Activated T-helper 2 cell treated with anti-CD3 and anti-CD28 coated beads, Interferon-gamma antibody, Interleukin-2, Interleukin-4, amounts not matched to agents 10 μg/mL and 5 μg/mL and 100 μg/mL, durations not matched to agents 14 hours and 24 hours and 36 hours (primary cell): ENCODE measurements at regions not wholly inside any gene's neighbourhood (a gene's known extent, or its start where the extent isn't known, plus 50 kb on each side); places are given as distances from the start of the nearest gene placed in this dataset.

ENCODE experiments used
- DNase-seq: peaks from one replicate; pipeline ENCODE4 v3.0.0; 2021; ENCODE audit warnings: low spot score
- H3K27ac Mint-ChIP-seq: one replicate; pipeline ENCODE4 v1.8.0; 2021; ENCODE audit warnings: mixed read lengths
- H3K27me3 Mint-ChIP-seq: one replicate; pipeline ENCODE4 v1.8.0; 2021; ENCODE audit warnings: low read depth, mixed read lengths
- H3K36me3 Mint-ChIP-seq: one replicate; pipeline ENCODE4 v1.8.0; 2021; ENCODE audit warnings: low read depth, mixed read lengths
- H3K4me1 Mint-ChIP-seq: one replicate; pipeline ENCODE4 v1.8.0; 2021; ENCODE audit warnings: low read depth, mixed read lengths
- H3K4me3 Mint-ChIP-seq: one replicate; pipeline ENCODE4 v1.8.0; 2021; ENCODE audit warnings: low read depth, mild to moderate bottlenecking, moderate library complexity, mixed read lengths
- H3K9me3 Mint-ChIP-seq: one replicate; pipeline ENCODE4 v1.8.0; 2021; ENCODE audit warnings: mixed read lengths
- intact Hi-C: fragments of 100-400 bp; cut with micrococcal nuclease; formaldehyde crosslinking; loops from one replicate; pipeline ENCODE4 v1.15.1; 2023

DNA sequence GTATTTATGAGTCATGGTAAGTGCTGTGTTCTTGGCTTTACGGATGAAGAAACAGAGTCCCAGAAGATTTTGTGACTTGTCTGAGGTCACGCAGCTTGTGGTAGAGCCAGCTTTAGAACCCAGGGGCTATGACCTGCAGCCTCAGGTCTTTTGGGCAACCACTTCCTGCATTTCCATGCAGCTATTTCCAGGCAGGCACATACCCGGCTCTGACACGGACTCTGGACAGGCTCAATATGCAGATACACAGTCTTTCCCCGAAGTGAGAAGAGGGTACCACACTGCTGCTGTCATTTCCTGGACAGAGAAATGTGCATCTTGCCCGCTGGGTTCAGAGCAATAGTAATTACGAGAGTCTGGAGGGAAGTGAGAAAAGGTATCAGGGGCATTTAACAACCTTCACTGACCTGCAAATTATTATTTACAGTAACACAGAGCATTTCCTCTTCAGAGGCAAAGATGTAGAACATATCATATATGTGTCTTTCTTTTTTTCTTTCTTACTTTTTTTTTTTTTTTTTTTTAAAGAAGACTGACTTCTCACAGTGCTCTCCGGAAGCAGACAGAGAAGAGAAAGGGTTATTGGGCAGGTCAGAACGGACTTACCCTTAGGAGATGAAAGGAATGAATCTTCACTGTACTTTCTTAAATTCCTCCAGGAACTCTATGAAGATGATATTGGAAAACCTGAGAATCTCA is 185.1 kb downstream of the CLIC5 start:
- Mint-ChIP-seq H3K4me3 (peak overlapping the region; percentile 79), H3K9me3 (peaks cover 12% of the 10 kb centered on the region), H3K4me1 (peaks cover 61% of the 10 kb centered on the region), H3K27ac (peak overlapping the region; percentile 94), H3K27me3 (no peaks in the 10 kb centered on the region), H3K36me3 (peaks cover 27% of the 10 kb centered on the region)
- intact Hi-C loops, result loop anchor here (1.0 to 10.0 kb wide), 11 partner anchors 8 to 406 kb away; partner anchors contain the start of gene CLIC5
- DNase-seq, result peak; percentile 48

DNA sequence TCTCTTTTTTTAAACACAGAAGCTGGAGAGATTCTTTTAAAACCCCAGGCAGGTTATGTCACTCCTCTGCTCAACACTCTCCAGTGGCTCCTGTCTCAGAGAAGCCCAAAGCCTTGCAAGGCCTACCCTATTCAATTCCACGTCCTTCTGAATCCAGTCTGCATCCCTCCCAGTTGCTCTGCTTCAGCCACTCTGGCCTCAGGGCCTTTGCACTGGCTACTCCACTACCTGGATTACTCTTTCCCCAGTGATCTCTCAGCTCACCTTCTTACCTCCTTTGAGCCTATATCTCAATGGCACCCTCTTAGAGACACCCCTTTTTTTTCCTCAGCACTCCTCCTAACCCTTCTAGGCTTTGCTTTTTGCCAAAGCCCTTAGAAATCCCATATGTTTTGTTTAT is 185.8 kb downstream of the CLIC5 start:
- intact Hi-C loops, result loop anchor here (1.0 to 10.0 kb wide), 10 partner anchors 8 to 405 kb away; partner anchors contain the start of gene CLIC5
- Mint-ChIP-seq H3K27ac (peak overlapping the region; percentile 94), H3K9me3 (peaks cover 12% of the 10 kb centered on the region), H3K27me3 (no peaks in the 10 kb centered on the region), H3K4me3 (peak overlapping the region; percentile 79), H3K36me3 (peaks cover 27% of the 10 kb centered on the region), H3K4me1 (peaks cover 54% of the 10 kb centered on the region)
- no peak for DNase-seq

DNA sequence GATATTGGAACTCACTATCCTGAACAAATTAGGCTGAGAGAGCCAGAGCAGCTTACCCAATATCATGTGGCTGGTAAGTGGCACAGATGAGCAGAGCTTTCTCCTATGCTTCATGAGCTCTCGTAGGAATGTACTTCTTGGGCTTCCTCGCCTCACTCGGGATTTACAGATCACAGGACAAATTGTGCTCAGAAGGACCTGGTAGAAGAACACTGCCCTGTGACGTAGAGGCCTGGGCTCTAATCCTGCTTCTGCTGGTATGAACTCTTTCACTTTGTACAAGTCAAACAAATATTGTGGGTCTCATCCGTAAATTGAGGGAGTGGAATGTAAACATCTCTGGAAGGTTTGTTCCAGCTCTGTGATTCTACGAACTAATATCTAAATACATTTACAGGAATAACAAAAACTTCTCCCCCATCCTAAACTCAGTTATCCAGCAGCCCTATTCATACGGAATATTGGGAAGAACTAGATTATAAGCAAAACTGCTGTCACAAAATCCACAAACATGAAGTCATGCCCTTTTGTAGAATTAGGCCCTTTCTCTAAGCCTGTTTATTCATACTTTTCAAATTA is 187.6 kb downstream of the CLIC5 start:
- peak overlapping the region; percentile 24 for H3K27ac Mint-ChIP-seq

DNA sequence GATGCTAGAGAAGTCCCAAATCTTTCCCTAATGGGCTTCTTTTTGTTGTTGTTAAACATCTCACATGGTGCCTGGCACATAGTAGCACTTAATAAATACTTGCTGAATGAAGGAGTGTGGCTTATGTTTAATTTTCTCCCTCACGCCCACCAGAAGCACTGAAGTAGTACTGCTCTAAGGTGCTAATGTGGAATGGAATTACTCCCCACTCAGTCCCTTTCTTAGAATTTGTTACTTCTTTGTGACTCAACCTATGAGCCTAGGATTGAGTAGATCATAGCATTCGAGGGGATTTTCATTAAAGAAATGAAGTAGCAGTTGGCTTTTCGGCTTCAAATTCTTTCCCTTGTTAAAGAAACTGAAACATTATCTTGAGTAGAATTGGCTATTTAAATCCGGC is 192.8 kb downstream of the CLIC5 start:
- intact Hi-C loops, result loop anchor here (1.0 to 2.0 kb wide), 5 partner anchors 7 to 113 kb away; no protein-coding TSS in a partner anchor
- Mint-ChIP-seq H3K4me3 (no peak overlapping the region), H3K36me3 (peaks cover 33% of the 10 kb centered on the region), H3K27ac (peak overlapping the region; percentile 89), H3K27me3 (no peaks in the 10 kb centered on the region), H3K9me3 (peaks cover 17% of the 10 kb centered on the region), H3K4me1 (peaks cover 38% of the 10 kb centered on the region)
- no peak for DNase-seq

More for the DNA sequence above, 187.6 kb downstream of the CLIC5 start:
- intact Hi-C loops, result no loop called here
- peaks cover 15% of the 10 kb centered on the region for H3K9me3 Mint-ChIP-seq
- H3K4me1 Mint-ChIP-seq, result peaks cover 55% of the 10 kb centered on the region
- no peaks in the 10 kb centered on the region for H3K27me3 Mint-ChIP-seq
- no peak for DNase-seq
- no peak overlapping the region for H3K4me3 Mint-ChIP-seq
- H3K36me3 Mint-ChIP-seq, result peaks cover 32% of the 10 kb centered on the region

DNA sequence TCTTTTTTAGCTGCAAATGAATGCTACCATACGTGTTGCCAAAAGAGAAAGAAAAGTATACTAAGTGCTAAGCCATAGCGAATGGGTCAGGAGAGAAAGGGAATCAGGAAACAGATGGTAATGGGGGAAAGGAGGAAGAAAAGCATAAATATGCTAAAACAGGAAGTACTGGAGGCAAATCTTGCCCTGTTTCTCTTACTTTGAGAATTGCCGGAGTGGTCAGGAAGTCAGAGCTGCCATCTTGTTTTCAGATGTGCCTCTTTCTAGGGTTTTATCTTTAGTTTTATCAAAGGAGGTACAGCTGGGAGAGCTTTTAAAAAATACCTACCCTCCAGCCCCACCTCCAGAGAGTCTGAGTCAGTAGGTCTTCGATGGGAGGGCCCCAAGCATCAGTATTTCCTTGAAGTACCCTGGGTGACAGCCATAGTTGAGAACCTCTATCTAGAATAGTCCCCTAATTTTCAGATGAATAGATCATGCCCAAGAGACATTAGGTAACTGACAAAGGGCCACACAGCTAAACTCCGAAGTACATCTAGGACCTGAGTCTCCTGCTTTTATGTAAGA is 193.3 kb downstream of the CLIC5 start:
- peaks cover 17% of the 10 kb centered on the region for H3K9me3 Mint-ChIP-seq
- no peak for DNase-seq
- H3K27ac Mint-ChIP-seq, result peak overlapping the region; percentile 89
- peak overlapping the region; percentile 47 for H3K4me3 Mint-ChIP-seq
- intact Hi-C loops, result loop anchor here (1.0 to 2.0 kb wide), 5 partner anchors 8 to 112 kb away; no protein-coding TSS in a partner anchor
- peaks cover 40% of the 10 kb centered on the region for H3K4me1 Mint-ChIP-seq
- no peaks in the 10 kb centered on the region for H3K27me3 Mint-ChIP-seq
- H3K36me3 Mint-ChIP-seq, result peaks cover 36% of the 10 kb centered on the region

- intact Hi-C loops, result no loop called here
- Mint-ChIP-seq H3K27ac (no peak overlapping the region), H3K36me3 (peaks cover 49% of the 10 kb centered on the region), H3K4me3 (no peak overlapping the region), H3K4me1 (peaks cover 55% of the 10 kb centered on the region), H3K9me3 (peaks cover 21% of the 10 kb centered on the region), H3K27me3 (no peaks in the 10 kb centered on the region)
- no peak for DNase-seq
Observed at GRCh38 chr6:45818655-45819054, 197.0 kb downstream of the CLIC5 start.

DNA sequence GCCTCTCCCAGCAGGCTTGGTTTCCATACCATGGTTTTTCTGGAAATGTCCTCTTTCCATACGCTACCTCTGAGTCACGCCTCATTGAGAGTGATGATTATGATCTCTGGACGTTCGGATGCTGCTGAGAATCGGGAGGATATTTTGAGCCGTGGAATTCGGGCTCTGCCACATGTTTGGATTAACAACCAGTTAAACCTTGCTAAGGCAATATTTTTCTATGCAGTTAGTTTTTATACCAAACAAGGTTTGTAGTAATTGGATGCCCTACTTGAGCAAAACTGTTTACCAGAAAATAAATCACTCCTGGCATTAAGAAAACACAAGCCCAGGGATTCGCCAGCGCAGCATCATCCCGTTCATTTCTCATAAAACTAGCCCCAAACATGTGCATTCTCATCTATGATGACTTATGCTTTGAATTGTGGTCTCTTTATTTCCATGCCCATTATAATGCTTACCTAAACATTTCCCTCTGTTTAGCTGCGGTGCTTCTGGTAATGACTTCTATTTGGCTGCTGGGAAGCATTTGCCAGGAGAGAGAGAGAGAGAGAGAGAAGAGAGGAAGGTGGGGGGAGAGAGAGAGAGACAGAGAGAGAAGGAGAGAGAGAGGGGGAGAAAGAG is 198.9 kb downstream of the CLIC5 start:
- no peak overlapping the region for H3K4me3 Mint-ChIP-seq
- H3K9me3 Mint-ChIP-seq, result peaks cover 14% of the 10 kb centered on the region
- H3K27ac Mint-ChIP-seq, result peak overlapping the region; percentile 8
- DNase-seq, result no peak
- intact Hi-C loops, result no loop called here
- H3K36me3 Mint-ChIP-seq, result peaks cover 42% of the 10 kb centered on the region
- peaks cover 47% of the 10 kb centered on the region for H3K4me1 Mint-ChIP-seq
- no peaks in the 10 kb centered on the region for H3K27me3 Mint-ChIP-seq

- no peaks in the 10 kb centered on the region for H3K27me3 Mint-ChIP-seq
- peaks cover 14% of the 10 kb centered on the region for H3K9me3 Mint-ChIP-seq
- intact Hi-C loops, result no loop called here
- no peak for DNase-seq
- H3K4me3 Mint-ChIP-seq, result no peak overlapping the region
- H3K27ac Mint-ChIP-seq, result peak overlapping the region; percentile 22
- H3K4me1 Mint-ChIP-seq, result peaks cover 40% of the 10 kb centered on the region
- peaks cover 36% of the 10 kb centered on the region for H3K36me3 Mint-ChIP-seq
Observed at GRCh38 chr6:45815466-45816125, 200.1 kb downstream of the CLIC5 start.

DNA sequence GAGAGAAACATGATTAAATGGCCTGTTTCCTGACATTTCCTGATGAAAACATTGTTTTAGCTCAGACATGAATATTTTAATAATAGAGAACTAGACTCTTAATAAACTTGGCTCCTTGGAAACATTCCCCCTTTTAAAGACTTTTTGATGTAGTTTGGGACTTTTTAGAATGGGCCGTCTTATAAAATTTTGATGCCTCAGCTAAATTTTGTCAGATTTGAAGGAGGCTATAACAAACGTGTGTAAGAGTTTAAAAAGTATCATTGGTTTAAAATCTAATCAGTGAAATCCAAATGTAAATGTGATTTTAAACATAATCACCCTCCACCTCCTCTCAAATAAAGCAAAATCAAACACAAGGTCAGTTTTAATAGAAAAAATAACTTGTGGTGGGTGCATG is 200.9 kb downstream of the CLIC5 start:
- Mint-ChIP-seq H3K4me1 (peaks cover 39% of the 10 kb centered on the region), H3K9me3 (peaks cover 14% of the 10 kb centered on the region), H3K27me3 (no peaks in the 10 kb centered on the region), H3K4me3 (no peak overlapping the region), H3K27ac (no peak overlapping the region), H3K36me3 (peaks cover 36% of the 10 kb centered on the region)
- intact Hi-C loops, result loop anchor here (1.0 kb wide), 1 partner anchor 8 kb away; no protein-coding TSS in a partner anchor
- no peak for DNase-seq

GRCh38 chr6:45813943-45814342 is 201.7 kb downstream of the CLIC5 start:
- Mint-ChIP-seq H3K4me3 (no peak overlapping the region), H3K9me3 (peaks cover 14% of the 10 kb centered on the region), H3K27ac (peak overlapping the region; percentile 39), H3K27me3 (no peaks in the 10 kb centered on the region), H3K4me1 (peaks cover 43% of the 10 kb centered on the region), H3K36me3 (peaks cover 35% of the 10 kb centered on the region)
- intact Hi-C loops, result loop anchor here (1.0 kb wide), 1 partner anchor 8 kb away; no protein-coding TSS in a partner anchor
- DNase-seq, result no peak

GRCh38 chr6:45812922-45813321 is 202.7 kb downstream of the CLIC5 start:
- H3K4me3 Mint-ChIP-seq, result no peak overlapping the region
- H3K36me3 Mint-ChIP-seq, result peaks cover 25% of the 10 kb centered on the region
- peaks cover 8% of the 10 kb centered on the region for H3K9me3 Mint-ChIP-seq
- intact Hi-C loops, result no loop called here
- H3K4me1 Mint-ChIP-seq, result peaks cover 47% of the 10 kb centered on the region
- DNase-seq, result no peak
- H3K27me3 Mint-ChIP-seq, result no peaks in the 10 kb centered on the region
- H3K27ac Mint-ChIP-seq, result peak overlapping the region; percentile 3

DNA sequence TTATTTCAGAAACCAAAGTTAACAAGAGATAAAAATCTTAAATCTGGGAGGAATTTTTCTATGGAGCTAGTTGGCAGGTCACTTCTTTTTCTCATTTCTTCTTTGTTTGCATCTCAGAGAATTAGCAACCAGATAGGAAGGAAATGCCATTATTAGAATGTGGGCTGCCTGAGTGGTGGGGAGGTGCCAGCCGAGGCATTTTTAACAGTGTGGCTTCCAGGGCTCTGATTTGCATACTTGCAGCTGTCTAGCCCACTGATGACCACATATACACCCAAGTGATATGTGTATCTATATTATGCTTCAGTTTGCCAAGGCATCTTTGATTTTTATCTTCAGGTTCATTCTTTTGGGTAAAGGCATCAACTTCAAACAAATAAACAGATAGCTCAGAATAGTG is 206.7 kb downstream of the CLIC5 start:
- Mint-ChIP-seq H3K27me3 (no peaks in the 10 kb centered on the region), H3K9me3 (no peaks in the 10 kb centered on the region), H3K4me3 (no peak overlapping the region), H3K4me1 (peaks cover 22% of the 10 kb centered on the region), H3K36me3 (peaks cover 7% of the 10 kb centered on the region), H3K27ac (no peak overlapping the region)
- DNase-seq, result no peak
- intact Hi-C loops, result loop anchor here (10.0 kb wide), 1 partner anchor 1164 kb away; no protein-coding TSS in a partner anchor
